H1 (cell line): ENCODE measurements at regions not wholly inside any gene's neighbourhood (a gene's known extent, or its start where the extent isn't known, plus 50 kb on each side); places are given as distances from the start of the nearest gene placed in this dataset.

Source experiments
- CTCF ChIA-PET: fragments of 300-600 bp; sonication (Branson Sonifier 250); formaldehyde crosslinking; loops from one replicate; lab custom pipeline; 2021; ENCODE audit not compliant: partially characterized antibody; lab: Charles Lee
- POLR2A ChIA-PET: fragments of 300-600 bp; sonication (Branson Sonifier 250); formaldehyde crosslinking; loops from one replicate; lab custom pipeline; 2021; ENCODE audit warnings: inconsistent platforms; ENCODE audit not compliant: partially characterized antibody; lab: Charles Lee
- DNase-seq, 2 experiments: peaks; one replicate each; pipeline versions ENCODE4 v3.0.0 to v3.0.0-alpha.2; 2010 to 2022; ENCODE audit warnings: low spot score in 2 of 2, low read depth in 1 of 2, mixed read lengths in 1 of 2
- FAIRE-seq: peaks from 2 replicates; lab custom pipeline; 2011; peaks lifted over from hg19 to GRCh38; lab: Jason Lieb, UNC
- H2AFZ ChIP-seq: 2 replicates; pipeline ENCODE4 v1.8.1; 2012; ENCODE audit warnings: low read length, inconsistent platforms
- H2AK5ac ChIP-seq: 2 replicates; pipeline ENCODE4 v1.6.1; 2013; ENCODE audit warnings: low read depth, low read length
- H2BK120ac ChIP-seq: replicated peaks from 2 replicates; pipeline ENCODE3; 2013; ENCODE audit warnings: low read depth, low read length, inconsistent platforms
- H2BK12ac ChIP-seq: 2 replicates; pipeline ENCODE4 v1.6.1; 2013; ENCODE audit warnings: low read depth, low read length
- H2BK15ac ChIP-seq: 2 replicates; pipeline ENCODE4 v1.6.1; 2013; ENCODE audit warnings: low read length
- H2BK20ac ChIP-seq: 2 replicates; pipeline ENCODE4 v1.6.1; 2013; ENCODE audit warnings: low read length
- H2BK5ac ChIP-seq: 2 replicates; pipeline ENCODE4 v1.6.1; 2013; ENCODE audit warnings: low read depth, low read length
- H3K14ac ChIP-seq: 2 replicates; pipeline ENCODE4 v1.6.1; 2013; ENCODE audit warnings: inconsistent platforms; ENCODE audit not compliant: insufficient read length
- H3K18ac ChIP-seq: 2 replicates; pipeline ENCODE4 v1.6.1; 2013; ENCODE audit warnings: low read length; ENCODE audit errors: extremely low read depth
- H3K23ac ChIP-seq: 2 replicates; pipeline ENCODE4 v1.6.1; 2013; ENCODE audit warnings: inconsistent platforms; ENCODE audit not compliant: insufficient read length
- H3K23me2 ChIP-seq: 2 replicates; pipeline ENCODE4 v1.6.1; 2013; ENCODE audit warnings: low read depth, low read length
- H3K27ac ChIP-seq: 2 replicates; pipeline ENCODE4 v1.6.1; 2011; ENCODE audit warnings: low read depth, low read length, inconsistent platforms
- H3K27me3 ChIP-seq, 4 experiments: replicated peaks in 1 of 4; 1 replicate in 1 of 4; 2 replicates in 3 of 4; pipeline versions ENCODE4 v1.6.1 to v1.8.1; 2011 to 2013; ENCODE audit warnings: low read length in 3 of 4, mild to moderate bottlenecking in 3 of 4, inconsistent platforms in 2 of 4, mixed read lengths in 2 of 4, moderate library complexity in 1 of 4; ENCODE audit not compliant: control insufficient read depth in 3 of 4, insufficient read depth in 3 of 4; ENCODE audit errors: extremely low read depth in 1 of 4
- H3K36me3 ChIP-seq, 4 experiments: 2 replicates each; pipeline versions ENCODE4 v1.6.1 to v1.8.1; 2011 to 2013; ENCODE audit warnings: mild to moderate bottlenecking in 4 of 4, low read length in 3 of 4, moderate library complexity in 2 of 4, control low read depth in 1 of 4, inconsistent platforms in 1 of 4; ENCODE audit not compliant: insufficient read depth in 4 of 4, control insufficient read depth in 2 of 4
- H3K4ac ChIP-seq: replicated peaks from 2 replicates; pipeline ENCODE3; 2013; ENCODE audit warnings: low read length, low read depth, mixed read lengths, inconsistent platforms; ENCODE audit not compliant: insufficient read length
- H3K4me1 ChIP-seq, 4 experiments: replicated peaks in 1 of 4; 1 replicate in 1 of 4; 2 replicates in 3 of 4; pipeline versions ENCODE4 v1.6.1 to v1.8.1; 2011 to 2013; ENCODE audit warnings: low read length in 3 of 4, inconsistent platforms in 2 of 4, mixed read lengths in 1 of 4; ENCODE audit not compliant: insufficient read depth in 4 of 4, control insufficient read depth in 3 of 4
- H3K4me2 ChIP-seq, 2 experiments: 2 replicates each; pipeline versions ENCODE4 v1.6.1 to v1.8.1; 2011 to 2013; ENCODE audit warnings: low read depth in 2 of 2, low read length in 2 of 2, control low read depth in 1 of 2, inconsistent platforms in 1 of 2, mild to moderate bottlenecking in 1 of 2; ENCODE audit not compliant: insufficient read depth in 1 of 2
- H3K4me3 ChIP-seq, 4 experiments: fragments of 200-600, 300-600 bp in 1 of 4; sonication (generic), shearing (Covaris generic), sonication (Bioruptor Twin) in 1 of 4; 2 replicates each; pipeline versions ENCODE4 v1.5.1 to v1.8.1; 2011 to 2016; ENCODE audit warnings: low read length in 4 of 4, low read depth in 3 of 4, control low read depth in 2 of 4, inconsistent platforms in 2 of 4, mild to moderate bottlenecking in 2 of 4, mixed read lengths in 1 of 4, moderate library complexity in 1 of 4; ENCODE audit not compliant: insufficient read depth in 2 of 4; ENCODE audit errors: extremely low read depth in 1 of 4
- H3K56ac ChIP-seq: replicated peaks from 2 replicates; pipeline ENCODE3; 2013; ENCODE audit warnings: low read depth, mild to moderate bottlenecking, mixed read lengths, low read length, inconsistent platforms; ENCODE audit not compliant: insufficient read length
- H3K79me1 ChIP-seq: 2 replicates; pipeline ENCODE4 v1.6.1; 2013; ENCODE audit warnings: low read depth, low read length, control low read depth
- H3K79me2 ChIP-seq, 2 experiments: 2 replicates each; pipeline versions ENCODE4 v1.6.1 to v1.8.1; 2012 to 2013; ENCODE audit warnings: low read length in 2 of 2, mild to moderate bottlenecking in 2 of 2, inconsistent platforms in 1 of 2; ENCODE audit not compliant: insufficient read depth in 2 of 2, control insufficient read depth in 1 of 2
- H3K9ac ChIP-seq, 4 experiments: replicated peaks in 1 of 4; 1 replicate in 1 of 4; 2 replicates in 3 of 4; pipeline versions ENCODE4 v1.6.1 to v1.8.1; 2011 to 2013; ENCODE audit warnings: low read depth in 3 of 4, low read length in 3 of 4, control low read depth in 2 of 4, mild to moderate bottlenecking in 2 of 4, moderate library complexity in 2 of 4, inconsistent platforms in 1 of 4; ENCODE audit errors: extremely low read depth in 1 of 4
- H3K9me3 ChIP-seq, 2 experiments: 2 replicates each; pipeline versions ENCODE4 v1.6.1 to v1.8.1; 2012 to 2013; ENCODE audit warnings: mild to moderate bottlenecking in 2 of 2, moderate library complexity in 2 of 2, control low read depth in 1 of 2, inconsistent platforms in 1 of 2, low read depth in 1 of 2, low read length in 1 of 2, mixed read lengths in 1 of 2; ENCODE audit not compliant: insufficient read depth in 2 of 2
- H4K20me1 ChIP-seq, 2 experiments: replicated peaks in 1 of 2; 2 replicates each; pipeline versions ENCODE3 to v1.8.1; 2011 to 2013; ENCODE audit warnings: inconsistent platforms in 2 of 2, low read length in 2 of 2, mild to moderate bottlenecking in 1 of 2; ENCODE audit not compliant: insufficient read depth in 2 of 2, control insufficient read depth in 1 of 2
- H4K5ac ChIP-seq: 2 replicates; pipeline ENCODE4 v1.6.1; 2013; ENCODE audit warnings: low read length, low read depth, mixed read lengths, inconsistent platforms; ENCODE audit not compliant: insufficient read length
- H4K8ac ChIP-seq: 2 replicates; pipeline ENCODE4 v1.8.0; 2013; ENCODE audit warnings: mild to moderate bottlenecking, moderate library complexity, low read length, inconsistent platforms; ENCODE audit not compliant: insufficient read depth; ENCODE audit errors: extremely low read depth
- H4K91ac ChIP-seq: replicated peaks from 2 replicates; pipeline ENCODE3; 2013; ENCODE audit warnings: low read length, mixed read lengths, inconsistent platforms; ENCODE audit not compliant: insufficient read length
- ASH2L ChIP-seq: fragments of 200-600, 300-600 bp; sonication (generic); IDR thresholded peaks from one replicate; pipeline ENCODE4 v1.7.1; 2017; ENCODE audit warnings: low read length
- HDAC2 ChIP-seq, 2 experiments: fragments of 300-600 bp in 1 of 2; sonication (generic) in 1 of 2; IDR thresholded peaks; 2 replicates each; pipeline ENCODE4 v1.6.1; 2011 to 2012; ENCODE audit warnings: low read depth in 2 of 2, low read length in 2 of 2, mild to moderate bottlenecking in 2 of 2, moderate library complexity in 2 of 2, borderline replicate concordance in 1 of 2, inconsistent platforms in 1 of 2
- KDM4A ChIP-seq: IDR thresholded peaks from one replicate; pipeline ENCODE4 v1.7.1; 2012; ENCODE audit warnings: low read depth, mild to moderate bottlenecking, moderate library complexity, low read length, inconsistent platforms; ENCODE audit not compliant: severe bottlenecking
- PHF8 ChIP-seq: fragments of 200-600 bp; sonication (generic); conservative IDR thresholded peaks from 2 replicates; pipeline ENCODE4 v1.7.1; 2012; ENCODE audit warnings: low read depth, mild to moderate bottlenecking, inconsistent platforms, low read length, moderate library complexity
- SAP30 ChIP-seq: fragments of 300-600 bp; sonication (generic); IDR thresholded peaks from 2 replicates; pipeline ENCODE4 v1.7.1; 2012; ENCODE audit warnings: low read length, moderate library complexity, mild to moderate bottlenecking, inconsistent platforms; ENCODE audit not compliant: insufficient read depth, insufficient replicate concordance
- SIX5 ChIP-seq: IDR thresholded peaks from 2 replicates; pipeline ENCODE4 v1.6.1; 2011; ENCODE audit warnings: mild to moderate bottlenecking, low read depth, low read length
- SP2 ChIP-seq: IDR thresholded peaks from 2 replicates; pipeline ENCODE4 v1.6.1; 2012; ENCODE audit warnings: mild to moderate bottlenecking, low read length, inconsistent platforms
- TAF1 ChIP-seq: IDR thresholded peaks from 2 replicates; pipeline ENCODE4 v1.6.1; 2011; ENCODE audit warnings: mild to moderate bottlenecking, low read depth, low read length
- TCF12 ChIP-seq: IDR thresholded peaks from 2 replicates; pipeline ENCODE4 v1.6.1; 2011; ENCODE audit warnings: low read depth, mild to moderate bottlenecking, low read length
- WGBS, 2 experiments: shearing (Covaris generic) in 1 of 2; methylation state at CpG; one replicate each; pipeline versions ENCODE4 v1.1.6 to v1.1.7; 2013 to 2015; ENCODE audit warnings: low lambda C conversion rate in 2 of 2, mixed read lengths in 2 of 2, inconsistent platforms in 1 of 2, low coverage in 1 of 2, missing lambda C conversion rate in 1 of 2; ENCODE audit not compliant: insufficient replicate concordance in 2 of 2, insufficient coverage in 1 of 2, insufficient read length in 1 of 2; ENCODE audit errors: extremely low coverage in 1 of 2, missing lambda C conversion rate in 1 of 2; 5-methylcytosine and 5-hydroxymethylcytosine counted together

DNA sequence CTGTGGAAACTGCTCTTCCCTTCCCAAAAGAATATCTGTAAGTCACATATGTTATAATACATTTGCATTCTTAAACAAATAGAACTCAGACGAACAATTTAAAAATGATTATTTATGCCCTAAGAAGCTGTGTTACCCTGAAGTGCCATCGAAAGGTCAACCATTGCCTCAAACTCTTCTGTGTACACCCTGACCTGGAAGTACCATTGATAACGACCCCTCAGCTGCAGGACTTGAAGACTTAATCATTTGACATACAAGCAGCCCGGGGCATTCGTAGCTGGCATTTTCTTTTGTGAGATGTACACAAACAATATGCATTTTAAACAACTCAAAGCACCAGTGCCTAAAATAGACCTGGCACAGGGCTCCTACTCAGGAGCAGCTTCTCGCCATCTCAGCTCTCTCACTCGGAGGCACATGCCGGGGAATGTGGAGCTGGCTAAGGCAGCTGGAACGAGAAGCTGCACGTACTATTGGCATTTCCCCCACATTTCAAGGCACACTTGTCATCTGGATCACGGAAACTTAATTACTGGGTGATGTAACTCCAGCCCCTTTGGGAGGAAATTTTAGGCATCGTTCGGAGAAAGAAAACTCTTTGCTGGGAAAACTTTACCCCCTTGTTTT lies 170.0 kb upstream of the GALNT5 start:
- DNase-seq (no peak), FAIRE-seq (no peak)
- Histone ChIP-seq H4K5ac (no peak overlapping the region), H3K9me3 (no peaks in the 10 kb centered on the region), H3K56ac (no peak overlapping the region), H2AFZ (no peak overlapping the region), H3K4me3 (no peak overlapping the region), H4K20me1 (no peaks in the 10 kb centered on the region), H4K8ac (no peak overlapping the region), H2AK5ac (no peak overlapping the region), H3K23ac (no peak overlapping the region), H3K79me2 (no peaks in the 10 kb centered on the region), H2BK15ac (no peak overlapping the region), H3K14ac (no peak overlapping the region), H4K91ac (no peak overlapping the region), H3K27me3 (no peaks in the 10 kb centered on the region), H3K18ac (no peak overlapping the region), H3K4me2 (no peak overlapping the region), H2BK20ac (no peak overlapping the region), H3K36me3 (no peaks in the 10 kb centered on the region), H2BK5ac (no peak overlapping the region), H3K4ac (no peak overlapping the region), H3K4me1 (no peaks in the 10 kb centered on the region), H2BK120ac (no peak overlapping the region), H3K9ac (no peak overlapping the region), H3K23me2 (no peaks in the 10 kb centered on the region), H3K27ac (no peak overlapping the region), H2BK12ac (no peak overlapping the region), H3K79me1 (no peaks in the 10 kb centered on the region)
- ChIA-PET CTCF (interaction anchor here (0.6 kb wide), 2 partner anchors 18 to 1347 kb away, joined by 3 read pairs; no protein-coding TSS in a partner anchor), POLR2A (no interaction called here)
- WGBS, 2 experiments, result 87% methylated on average over 13 of the region's 13 CpGs; no CpG with 5 or more reads in 1 of the 2 experiments
- TF ChIP-seq SIX5 (no peak), ASH2L (no peak), HDAC2 (IDR thresholded peaks at IDR 0.05; ENCODE audit: borderline replicate concordance in 1 of 2, low read depth in 2 of 2, low read length in 2 of 2) (no peak), TCF12 (no peak), PHF8 (no peak), SP2 (no peak), TAF1 (no peak), SAP30 (no peak), KDM4A (no peak)
